ENCODE measurements at regions not wholly inside any gene's neighbourhood (a gene's known extent, or its start where the extent isn't known, plus 50 kb on each side); places are given as distances from the start of the nearest gene placed in this dataset.

DNA sequence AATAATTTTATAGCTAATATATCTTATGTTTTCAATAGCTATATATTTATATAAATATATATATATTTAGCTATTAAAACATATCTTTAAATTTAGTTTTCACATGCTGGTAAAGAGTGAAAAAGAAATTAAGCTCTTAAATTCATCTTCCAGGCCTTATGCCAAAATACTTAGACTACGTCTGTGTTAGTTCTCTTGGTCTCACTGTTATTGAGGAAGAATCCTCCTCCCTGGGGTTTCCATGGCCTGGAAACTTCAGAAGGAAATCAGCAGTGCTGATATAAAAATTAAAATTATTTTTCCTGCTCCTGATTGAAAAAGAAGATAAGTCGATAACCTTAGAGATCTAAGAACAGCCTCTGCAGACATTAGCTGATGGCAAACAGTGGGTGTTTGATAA lies 225.1 kb upstream of the LMCD1 start:
- Mint-ChIP-seq H3K27me3 (ENCODE audit: low read depth) (no peaks in the 10 kb centered on the region), H3K27ac (ENCODE audit: unreplicated experiment) (no peak overlapping the region), H3K4me3 (no peak overlapping the region), H3K36me3 (ENCODE audit: low read depth) (no peaks in the 10 kb centered on the region), H3K9me3 (no peaks in the 10 kb centered on the region), H3K4me1 (peaks cover 6% of the 10 kb centered on the region)
- TF ChIP-seq, protein P1, sequence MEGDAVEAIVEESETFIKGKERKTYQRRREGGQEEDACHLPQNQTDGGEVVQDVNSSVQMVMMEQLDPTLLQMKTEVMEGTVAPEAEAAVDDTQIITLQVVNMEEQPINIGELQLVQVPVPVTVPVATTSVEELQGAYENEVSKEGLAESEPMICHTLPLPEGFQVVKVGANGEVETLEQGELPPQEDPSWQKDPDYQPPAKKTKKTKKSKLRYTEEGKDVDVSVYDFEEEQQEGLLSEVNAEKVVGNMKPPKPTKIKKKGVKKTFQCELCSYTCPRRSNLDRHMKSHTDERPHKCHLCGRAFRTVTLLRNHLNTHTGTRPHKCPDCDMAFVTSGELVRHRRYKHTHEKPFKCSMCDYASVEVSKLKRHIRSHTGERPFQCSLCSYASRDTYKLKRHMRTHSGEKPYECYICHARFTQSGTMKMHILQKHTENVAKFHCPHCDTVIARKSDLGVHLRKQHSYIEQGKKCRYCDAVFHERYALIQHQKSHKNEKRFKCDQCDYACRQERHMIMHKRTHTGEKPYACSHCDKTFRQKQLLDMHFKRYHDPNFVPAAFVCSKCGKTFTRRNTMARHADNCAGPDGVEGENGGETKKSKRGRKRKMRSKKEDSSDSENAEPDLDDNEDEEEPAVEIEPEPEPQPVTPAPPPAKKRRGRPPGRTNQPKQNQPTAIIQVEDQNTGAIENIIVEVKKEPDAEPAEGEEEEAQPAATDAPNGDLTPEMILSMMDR (conservative IDR thresholded peaks at IDR 0.05): no peak
- no peak for DNase-seq (ENCODE audit: low read depth, low spot score)

DNA sequence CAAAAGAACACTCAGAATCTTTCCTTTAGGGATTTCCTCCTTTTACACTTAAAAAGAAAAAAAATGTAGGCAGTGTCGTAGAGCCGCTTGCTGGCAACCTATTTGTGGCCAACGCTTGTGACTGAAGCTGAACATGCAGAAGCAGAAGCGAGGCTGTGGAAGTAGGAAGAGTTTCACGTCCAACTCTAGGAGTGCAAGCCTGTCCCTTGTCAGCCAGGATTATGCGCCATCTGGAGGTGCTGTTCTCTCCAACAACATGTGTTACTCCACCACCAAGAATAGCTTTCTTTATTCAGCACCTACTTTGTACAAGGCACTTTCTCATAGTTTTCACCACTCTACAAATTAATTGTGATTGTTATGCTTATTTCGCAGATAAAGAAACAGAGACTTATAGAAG lies 223.2 kb upstream of the LMCD1 start:
- DNase-seq (ENCODE audit: low read depth, low spot score): no peak
- H3K27me3 Mint-ChIP-seq (ENCODE audit: low read depth): no peaks in the 10 kb centered on the region
- no peak overlapping the region for H3K27ac Mint-ChIP-seq (ENCODE audit: unreplicated experiment)
- no peaks in the 10 kb centered on the region for H3K36me3 Mint-ChIP-seq (ENCODE audit: low read depth)
- H3K9me3 Mint-ChIP-seq: no peaks in the 10 kb centered on the region
- TF ChIP-seq, protein P1 (conservative IDR thresholded peaks at IDR 0.05): no peak
- no peak overlapping the region for H3K4me3 Mint-ChIP-seq
- peaks cover 6% of the 10 kb centered on the region for H3K4me1 Mint-ChIP-seq

DNA sequence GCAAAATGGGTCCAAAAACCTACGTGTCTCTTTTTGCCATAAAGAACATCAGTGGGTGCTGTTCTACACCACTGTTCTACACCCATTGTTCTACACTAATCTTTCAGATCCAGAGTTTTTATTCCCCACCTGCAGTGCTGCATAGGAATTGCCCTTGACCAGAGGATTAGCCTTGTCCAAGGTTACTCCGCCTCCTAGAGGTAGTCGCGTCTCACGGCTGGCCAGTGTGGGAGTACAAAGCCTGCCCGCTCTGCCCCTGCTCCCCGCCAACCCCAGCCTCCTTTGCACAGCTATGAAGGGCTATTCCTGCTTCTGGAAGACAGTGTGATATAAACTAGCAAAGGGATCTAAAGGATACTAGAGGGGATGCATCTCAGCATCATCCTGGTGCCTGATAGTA lies 222.1 kb upstream of the LMCD1 start:
- H3K36me3 Mint-ChIP-seq (ENCODE audit: low read depth): no peaks in the 10 kb centered on the region
- TF ChIP-seq, protein P1 (conservative IDR thresholded peaks at IDR 0.05): no peak
- H3K27me3 Mint-ChIP-seq (ENCODE audit: low read depth): no peaks in the 10 kb centered on the region
- no peaks in the 10 kb centered on the region for H3K9me3 Mint-ChIP-seq
- H3K4me1 Mint-ChIP-seq: peaks cover 6% of the 10 kb centered on the region
- peak overlapping the region; percentile 13 for H3K27ac Mint-ChIP-seq (ENCODE audit: unreplicated experiment)
- H3K4me3 Mint-ChIP-seq: no peak overlapping the region
- DNase-seq (ENCODE audit: low read depth, low spot score): no peak

DNA sequence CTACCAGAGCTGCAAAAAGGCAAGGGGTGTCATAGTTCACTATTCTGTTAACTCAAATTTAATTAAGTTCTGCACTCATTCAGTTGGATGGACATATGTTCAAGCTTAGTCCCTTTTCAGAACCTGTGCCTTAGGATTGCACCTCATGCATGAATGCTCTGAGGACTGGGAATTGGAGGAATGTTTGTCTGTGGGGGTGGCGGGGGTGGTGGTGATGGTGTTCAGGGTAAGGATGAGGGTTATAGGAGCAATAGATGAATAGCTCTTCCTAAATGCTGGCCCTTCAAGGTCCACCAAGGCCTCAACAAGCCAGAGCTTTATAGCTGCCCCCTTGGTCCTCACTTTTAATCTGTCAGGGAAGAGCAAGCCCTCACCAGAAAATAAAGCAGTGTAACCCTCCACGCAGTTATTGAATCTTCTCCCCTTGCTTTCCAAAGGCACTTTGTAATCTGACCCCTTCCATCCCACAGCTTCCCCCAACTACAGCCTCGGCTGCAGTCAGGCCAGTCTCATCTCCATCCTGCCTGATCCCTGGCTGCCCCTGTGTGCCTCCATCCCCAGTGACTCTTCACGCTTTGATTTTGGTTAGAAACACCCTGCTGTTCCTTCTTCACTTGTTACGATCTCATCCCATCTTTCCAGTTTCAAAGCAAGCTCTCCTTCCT lies 221.6 kb upstream of the LMCD1 start:
- no peaks in the 10 kb centered on the region for H3K9me3 Mint-ChIP-seq
- no peak for DNase-seq (ENCODE audit: low read depth, low spot score)
- H3K27ac Mint-ChIP-seq (ENCODE audit: unreplicated experiment): peak overlapping the region; percentile 13
- no peak overlapping the region for H3K4me3 Mint-ChIP-seq
- peaks cover 6% of the 10 kb centered on the region for H3K4me1 Mint-ChIP-seq
- TF ChIP-seq, protein P1 (conservative IDR thresholded peaks at IDR 0.05): no peak
- H3K27me3 Mint-ChIP-seq (ENCODE audit: low read depth): no peaks in the 10 kb centered on the region
- no peaks in the 10 kb centered on the region for H3K36me3 Mint-ChIP-seq (ENCODE audit: low read depth)

DNA sequence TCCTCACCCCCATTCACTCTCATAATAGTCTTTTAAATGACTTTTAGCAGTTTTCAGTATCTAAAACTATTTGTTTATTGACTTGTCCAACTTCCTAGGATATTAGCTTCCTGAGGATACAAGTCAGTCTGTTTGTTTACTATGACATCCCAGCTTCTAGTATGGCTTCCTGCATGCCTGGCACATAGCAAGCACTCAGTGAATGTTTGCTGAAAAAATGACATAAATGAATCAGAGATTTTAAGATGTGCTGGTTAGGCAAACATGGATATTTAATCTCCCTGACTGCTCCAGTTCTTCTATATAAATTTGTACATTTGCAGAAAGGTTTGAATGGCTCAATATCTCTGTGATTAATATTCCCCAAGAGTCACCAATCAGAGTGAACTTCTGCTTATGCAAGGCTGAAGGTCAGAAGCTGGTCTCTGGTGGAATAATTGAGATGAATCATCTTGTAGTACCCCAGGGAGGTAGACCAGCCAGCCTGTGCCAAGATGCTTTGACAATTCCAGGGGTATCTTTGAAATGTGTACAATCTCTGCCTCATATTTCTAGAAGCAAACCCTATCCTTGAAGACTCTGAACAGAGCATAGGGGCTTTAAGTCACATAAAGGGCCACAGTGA lies 219.0 kb upstream of the LMCD1 start:
- H3K4me1 Mint-ChIP-seq: peaks cover 6% of the 10 kb centered on the region
- H3K27ac Mint-ChIP-seq (ENCODE audit: unreplicated experiment): no peak overlapping the region
- no peak overlapping the region for H3K4me3 Mint-ChIP-seq
- no peak for DNase-seq (ENCODE audit: low read depth, low spot score)
- no peaks in the 10 kb centered on the region for H3K9me3 Mint-ChIP-seq
- TF ChIP-seq, protein P1 (conservative IDR thresholded peaks at IDR 0.05): no peak
- H3K36me3 Mint-ChIP-seq (ENCODE audit: low read depth): no peaks in the 10 kb centered on the region
- no peaks in the 10 kb centered on the region for H3K27me3 Mint-ChIP-seq (ENCODE audit: low read depth)
